Activated T-helper 1 cell treated with anti-CD3 and anti-CD28 coated beads, Interleukin-2, amount 50 U/mL, for 16 hours (primary cell): ENCODE measurements at regions not wholly inside any gene's neighbourhood (a gene's known extent, or its start where the extent isn't known, plus 50 kb on each side); places are given as distances from the start of the nearest gene placed in this dataset.

Experiments used
- DNase-seq, 2 donors: peaks; one replicate each; pipeline ENCODE4 v3.0.0-alpha.2; 2020; ENCODE audit warnings: low read depth in 1 of 2, low spot score in 1 of 2

DNA sequence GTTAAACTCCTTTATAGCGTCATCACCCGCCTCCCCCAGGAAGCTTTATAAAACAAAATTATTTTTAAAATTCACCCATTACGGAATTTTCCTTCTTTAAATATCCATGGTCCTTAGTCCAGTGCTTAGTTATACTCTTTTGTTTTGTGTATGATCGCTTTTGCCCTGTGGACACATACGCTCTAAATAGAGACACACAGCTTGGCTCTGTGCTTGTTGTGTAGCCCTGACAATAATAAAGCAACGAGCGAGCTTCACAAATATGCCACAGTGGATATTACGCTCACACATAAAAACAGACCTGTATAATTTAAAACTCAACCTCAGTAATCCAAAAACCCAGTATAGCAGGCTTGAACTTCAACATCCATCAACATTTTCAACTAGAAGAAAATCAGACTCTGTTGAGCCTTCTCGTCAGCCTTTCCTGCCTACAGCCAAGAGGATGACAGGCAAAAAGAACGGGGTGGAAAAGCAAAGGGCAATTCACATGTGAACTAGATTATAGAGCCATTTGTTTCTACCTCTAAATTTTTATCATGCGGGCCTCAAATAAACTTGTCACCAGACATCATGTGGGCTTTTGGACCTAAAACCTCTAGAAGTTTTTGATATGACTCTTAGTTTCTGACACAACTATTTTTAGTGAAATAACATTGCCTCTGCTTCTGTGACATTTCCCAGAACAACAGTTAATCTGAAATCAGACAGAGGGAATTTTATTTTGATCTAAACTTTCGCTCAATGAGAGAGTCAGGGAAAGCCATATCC is 89.6 kb upstream of the THBS1 start:
- no peak for DNase-seq

DNA sequence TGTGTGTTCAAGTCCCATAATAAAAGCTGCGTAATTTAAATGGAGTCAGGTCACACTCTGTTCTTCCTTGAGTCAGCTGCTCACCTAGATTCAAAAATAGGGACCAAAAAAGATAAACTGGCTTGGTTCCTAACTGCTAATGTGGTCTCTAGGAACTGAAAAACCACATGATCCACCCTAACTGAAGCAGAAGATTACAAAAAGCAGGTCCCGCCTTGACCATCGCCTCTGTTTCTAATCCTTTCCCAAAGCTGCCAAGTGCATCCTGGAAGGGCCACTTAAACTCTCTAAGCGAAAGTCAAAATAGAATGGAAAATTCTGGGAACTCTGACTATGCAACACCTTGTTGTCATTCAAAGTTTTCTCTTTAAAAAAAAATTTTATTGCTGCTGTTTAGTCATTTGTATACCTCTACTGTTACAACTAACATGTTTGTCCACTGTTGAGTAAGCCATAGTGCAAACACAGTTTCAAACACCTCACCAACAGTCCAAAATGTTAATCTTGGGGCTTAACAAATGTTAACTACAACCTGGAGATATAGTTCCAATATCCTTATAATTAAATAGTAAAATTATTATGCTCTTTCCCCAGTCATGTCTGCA is 88.9 kb upstream of the THBS1 start:
- DNase-seq = no peak

DNA sequence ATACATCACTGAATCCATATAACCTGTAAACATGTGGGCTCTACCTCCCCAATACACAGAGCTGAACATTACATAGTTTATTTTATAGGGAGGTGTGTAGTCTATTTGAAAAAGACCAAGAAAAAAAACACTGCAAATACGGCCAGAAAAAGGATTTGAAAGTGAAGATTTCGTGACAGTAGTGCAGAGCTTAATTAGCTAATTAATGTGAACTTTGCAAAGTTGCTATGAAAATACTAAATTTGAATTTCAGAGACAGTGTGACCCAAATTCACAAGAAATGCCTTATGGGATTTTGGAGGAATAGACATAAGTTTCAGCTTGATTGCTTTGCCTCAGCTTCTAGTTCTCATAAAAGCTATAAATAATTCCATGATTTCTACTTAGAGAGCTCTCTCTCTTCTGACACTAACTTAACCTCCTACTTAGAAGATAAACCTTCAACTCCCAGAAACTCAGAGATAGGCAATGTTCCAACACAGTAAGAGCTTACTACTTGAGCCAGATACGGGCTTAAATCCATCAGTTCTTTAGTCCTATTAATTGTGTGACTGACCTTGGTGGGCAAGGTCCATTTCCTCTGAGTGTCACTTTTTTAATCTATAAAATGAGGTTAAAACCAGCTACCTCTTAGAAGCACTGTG is 87.3 kb upstream of the THBS1 start:
- no peak for DNase-seq

DNA sequence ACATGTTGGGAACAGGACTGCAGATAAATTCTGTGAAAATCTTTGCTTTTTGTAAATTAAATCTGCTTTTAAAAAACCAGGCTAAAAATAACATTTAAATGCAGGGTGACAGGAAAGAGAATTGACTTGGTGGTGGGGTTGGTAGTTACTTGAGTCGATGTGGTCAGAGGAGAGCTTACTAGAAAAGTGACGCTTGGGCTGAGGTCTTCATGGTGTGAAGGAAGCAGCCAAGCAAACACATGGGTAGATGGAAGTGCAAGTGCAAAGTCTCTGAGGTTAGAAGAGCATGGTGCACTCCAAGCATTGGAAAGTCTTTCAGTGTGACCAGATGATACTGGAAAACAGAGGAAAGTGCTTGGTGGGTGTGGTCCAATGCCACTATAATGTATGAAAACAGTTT is 86.4 kb upstream of the THBS1 start:
- no peak for DNase-seq

DNA sequence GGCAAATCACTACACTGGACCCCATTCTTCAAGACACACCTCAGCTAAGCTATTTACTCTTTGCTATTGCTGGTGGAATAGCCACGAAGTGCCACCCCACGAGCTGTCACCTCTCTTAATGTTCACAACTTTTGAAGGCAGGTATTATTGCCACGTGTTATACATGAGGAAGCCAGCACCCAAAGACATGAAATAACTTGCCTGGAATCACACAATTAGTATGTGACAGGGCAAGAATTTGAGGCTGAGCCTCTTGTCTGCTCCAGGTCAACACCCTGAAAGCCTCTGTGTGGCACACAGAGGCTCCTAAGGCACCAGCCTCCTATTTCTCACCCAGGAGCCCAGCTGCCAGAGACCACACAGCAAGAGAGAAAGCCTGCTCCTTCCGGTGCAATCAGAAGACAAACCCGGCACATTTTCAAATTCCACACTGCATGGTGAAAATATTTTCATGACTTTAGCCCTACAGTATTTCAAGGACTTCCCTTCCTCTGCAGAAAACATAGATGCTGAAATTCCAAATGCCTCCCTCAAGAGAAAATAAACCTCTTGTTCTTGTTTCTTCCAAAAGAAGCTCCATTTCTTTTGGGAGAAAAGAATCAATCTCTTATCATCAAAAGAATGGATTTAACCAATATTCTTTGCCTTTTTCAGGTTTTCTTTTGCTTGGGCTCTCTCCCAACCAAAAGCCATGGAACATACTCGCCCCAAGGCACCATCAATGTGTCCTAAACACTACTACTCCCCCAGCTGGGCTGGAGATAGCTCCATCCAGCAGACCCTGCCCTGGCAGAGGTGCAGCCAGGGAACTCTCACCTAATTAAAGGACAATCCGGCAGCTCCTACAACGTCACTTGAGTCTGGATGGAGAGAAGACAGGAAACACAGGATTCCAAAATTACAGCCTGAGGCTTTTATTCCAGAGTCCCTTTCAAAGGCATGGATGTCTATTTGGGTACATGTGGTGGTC is 84.7 kb upstream of the THBS1 start:
- no peak for DNase-seq

DNA sequence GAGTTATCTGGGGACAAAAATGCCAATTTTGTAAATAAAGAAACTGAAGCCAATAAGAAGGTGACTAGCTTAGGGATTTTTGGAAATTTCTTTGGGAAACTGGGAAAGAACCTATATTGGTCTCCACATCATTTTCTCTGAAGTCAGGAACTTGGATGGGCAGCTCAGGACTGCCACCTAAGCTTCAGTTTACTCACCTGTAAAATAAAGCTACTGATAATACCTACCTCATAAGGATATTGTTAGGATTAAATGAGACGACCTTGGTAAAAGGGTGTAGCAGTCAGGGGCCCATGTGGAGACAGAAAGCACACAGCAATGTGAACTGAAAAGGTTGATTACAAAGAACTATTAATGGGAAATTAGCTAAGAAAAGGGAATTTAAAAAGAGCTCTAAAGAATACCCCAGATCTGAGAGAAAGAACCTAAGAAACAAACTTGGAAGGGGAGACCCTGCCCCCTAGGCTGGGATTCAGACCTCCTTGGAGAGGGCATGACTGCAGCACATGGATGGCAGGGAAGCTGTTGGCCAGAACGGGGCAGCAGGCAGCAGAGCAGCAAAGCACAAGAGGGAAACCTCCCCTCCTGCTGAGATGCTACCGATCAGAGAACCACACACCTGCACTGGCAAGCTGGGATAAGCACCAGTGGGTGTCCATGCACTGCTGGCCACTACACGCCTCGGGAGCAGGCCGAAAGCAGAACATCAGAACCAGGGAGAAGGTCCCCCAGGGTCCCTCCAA is 83.7 kb upstream of the THBS1 start:
- DNase-seq = no peak

DNA sequence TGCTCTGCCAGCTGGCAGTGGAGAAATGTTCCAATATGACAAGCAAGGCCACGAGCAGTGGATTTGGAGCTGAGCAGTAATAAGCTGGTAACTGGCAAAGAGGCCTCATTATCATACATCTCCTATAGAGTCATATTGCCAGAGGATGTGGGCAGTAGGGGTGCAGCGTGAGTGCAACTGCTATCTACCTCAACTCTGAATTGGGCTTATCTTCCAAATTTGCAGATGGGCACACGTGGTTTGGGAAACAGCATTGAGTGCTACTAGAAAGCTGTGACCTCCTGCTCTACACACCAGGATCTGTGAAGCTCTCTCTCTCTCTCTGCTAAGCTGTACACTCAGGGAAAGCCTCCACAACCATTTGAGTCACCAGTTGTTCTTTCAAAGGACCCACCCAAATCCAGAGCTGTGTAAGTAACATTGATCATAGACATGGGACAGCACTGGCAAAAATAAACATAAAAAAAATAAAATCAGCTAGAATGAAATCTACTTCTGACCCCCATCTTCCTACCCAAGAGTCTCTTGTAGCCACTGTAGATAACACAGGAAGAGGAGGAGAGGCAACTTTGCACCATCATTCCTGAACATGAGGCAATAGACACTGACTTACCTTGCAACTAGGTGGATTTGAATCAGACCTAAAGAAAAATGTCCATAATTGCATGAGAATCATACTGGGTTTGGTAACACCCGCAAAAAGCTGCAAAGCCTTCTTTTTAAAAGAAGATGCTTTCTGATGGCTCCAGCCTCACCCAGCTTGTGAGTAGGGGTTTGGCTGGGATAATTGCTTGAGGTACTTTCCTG is 82.9 kb upstream of the THBS1 start:
- no peak for DNase-seq

DNA sequence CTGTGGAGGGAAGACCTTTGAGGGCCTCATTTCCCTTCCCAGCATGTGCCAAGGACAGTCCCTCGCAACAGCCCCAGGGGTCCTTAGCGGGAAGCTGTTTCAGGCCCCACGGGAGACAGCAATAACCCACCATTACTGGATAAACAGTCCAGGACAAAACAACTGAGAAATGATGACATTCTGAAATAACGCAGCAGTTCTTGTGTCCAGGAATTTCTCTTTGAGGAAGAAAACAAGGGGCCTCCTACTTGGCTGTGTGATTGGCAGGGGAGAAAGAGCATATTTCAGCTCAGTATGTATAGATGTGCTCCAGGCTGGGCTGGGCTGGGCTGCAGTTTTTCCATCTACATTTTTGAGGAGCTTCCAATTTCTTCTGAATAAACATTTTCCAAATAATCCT is 82.2 kb upstream of the THBS1 start:
- DNase-seq = no peak

DNA sequence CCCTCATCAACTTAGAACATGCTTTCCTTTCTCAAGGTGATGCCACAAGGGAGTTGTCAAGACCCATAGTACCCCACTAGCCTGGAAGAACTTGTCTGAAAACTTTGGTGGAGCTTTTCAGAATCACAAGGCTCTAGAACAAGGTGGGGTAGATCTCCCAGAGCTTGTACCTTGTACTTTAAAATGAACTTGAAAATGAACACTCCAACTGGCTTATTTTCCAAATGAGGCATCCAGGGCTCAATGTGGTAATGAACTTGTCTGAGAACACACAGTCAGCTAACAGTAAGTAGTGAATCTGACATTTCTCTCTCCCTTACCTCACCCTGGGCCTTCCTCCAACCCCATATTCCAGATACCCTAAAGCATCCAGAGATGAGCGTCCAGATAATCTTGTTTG is 81.8 kb upstream of the THBS1 start:
- DNase-seq = no peak

DNA sequence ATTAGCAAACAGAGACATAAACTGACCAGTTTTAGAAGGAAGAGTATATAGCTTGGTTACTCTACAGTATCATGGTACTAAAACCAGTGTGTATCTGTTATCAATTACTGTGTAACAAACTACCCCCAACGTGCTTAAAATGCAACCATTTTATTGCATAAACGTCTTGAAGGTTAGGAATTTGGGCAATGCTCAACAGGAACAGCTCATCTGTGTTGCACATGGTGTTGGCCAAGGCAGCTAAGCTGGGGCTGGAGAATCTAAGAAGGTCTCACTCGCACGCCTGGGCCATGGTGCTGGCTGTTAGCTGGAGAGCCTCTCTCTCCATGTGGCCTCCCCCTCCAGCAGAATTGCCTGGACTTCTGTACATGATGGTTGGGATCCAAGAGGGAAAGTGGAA is 81.2 kb upstream of the THBS1 start:
- DNase-seq = no peak

DNA sequence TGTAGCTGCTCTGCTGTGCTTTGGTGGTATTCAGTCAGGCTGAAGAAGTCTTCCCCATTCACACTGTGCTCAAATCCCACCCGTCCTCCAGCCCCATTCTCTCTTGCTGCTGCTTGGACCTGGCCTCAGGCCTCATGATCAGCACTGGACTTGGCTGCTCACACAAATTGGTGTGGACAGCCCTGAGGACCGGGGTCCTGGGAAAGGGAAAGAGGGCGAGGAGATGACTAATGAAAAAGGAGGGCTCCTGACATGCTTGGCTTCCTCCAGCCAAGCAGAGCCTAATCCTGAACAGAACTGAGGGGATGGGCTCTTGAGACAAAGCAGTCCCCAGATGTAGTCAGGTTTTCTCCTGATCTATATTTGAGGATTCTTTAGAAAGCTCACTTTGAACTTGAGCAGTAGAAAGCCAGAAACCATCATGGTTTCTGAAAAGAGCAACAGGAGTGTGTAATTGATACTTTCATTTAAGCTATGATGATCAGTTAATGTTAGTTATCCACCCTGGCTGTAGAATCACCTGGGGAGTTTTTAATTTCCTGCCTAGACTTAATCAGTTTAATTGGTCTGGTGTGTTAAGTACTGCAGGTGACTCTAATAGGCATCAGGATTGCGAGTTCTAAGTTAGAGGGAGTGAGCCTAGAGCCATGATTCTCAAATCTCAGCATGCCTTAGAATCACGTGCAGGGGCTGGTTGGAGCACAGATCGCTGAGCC is 79.4 kb upstream of the THBS1 start:
- DNase-seq = no peak

DNA sequence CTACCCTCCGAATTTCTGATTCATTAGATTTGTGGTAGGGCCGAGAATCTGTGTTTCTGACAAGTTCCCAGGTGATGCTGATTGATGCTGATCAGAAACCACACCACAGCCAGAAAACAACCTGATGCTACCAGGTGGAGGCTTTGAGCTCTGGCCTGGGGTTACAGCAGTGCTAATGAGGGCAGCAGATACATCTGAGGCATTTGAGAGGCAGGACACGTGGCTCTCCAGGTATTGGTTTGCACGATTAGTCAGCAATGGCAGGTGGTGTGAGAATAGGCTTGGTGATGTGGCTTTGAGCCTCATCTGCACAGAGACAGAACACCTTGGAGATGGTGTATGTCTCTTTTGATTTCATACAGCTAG is 78.8 kb upstream of the THBS1 start:
- no peak for DNase-seq

DNA sequence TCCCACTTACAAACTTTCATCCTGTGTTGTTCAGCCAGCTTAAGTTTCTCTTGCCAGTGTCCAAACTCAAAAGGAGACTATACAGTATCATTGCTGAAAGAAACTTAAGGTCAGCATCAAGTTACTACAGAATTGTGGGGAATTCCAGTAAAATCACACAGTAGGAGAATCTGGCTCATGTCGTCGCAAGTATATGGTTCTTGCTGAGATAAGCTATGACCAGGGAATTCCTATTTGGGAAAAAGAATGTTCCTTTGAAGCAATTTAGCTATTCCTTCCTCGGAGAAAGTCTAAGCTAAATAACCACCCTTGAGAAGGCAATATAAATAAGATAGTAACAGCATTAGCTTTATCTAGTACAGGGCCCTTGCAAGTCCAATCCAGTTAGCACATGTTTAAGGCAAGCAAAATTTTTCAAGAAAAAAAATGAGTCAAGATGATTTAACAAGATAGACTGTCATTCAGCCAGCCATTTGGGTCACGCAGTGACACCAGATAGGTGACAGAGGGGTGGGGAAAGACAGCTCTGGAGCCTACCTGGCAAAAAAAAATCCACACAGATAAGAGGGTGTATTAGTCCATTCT is 78.2 kb upstream of the THBS1 start:
- no peak for DNase-seq

DNA sequence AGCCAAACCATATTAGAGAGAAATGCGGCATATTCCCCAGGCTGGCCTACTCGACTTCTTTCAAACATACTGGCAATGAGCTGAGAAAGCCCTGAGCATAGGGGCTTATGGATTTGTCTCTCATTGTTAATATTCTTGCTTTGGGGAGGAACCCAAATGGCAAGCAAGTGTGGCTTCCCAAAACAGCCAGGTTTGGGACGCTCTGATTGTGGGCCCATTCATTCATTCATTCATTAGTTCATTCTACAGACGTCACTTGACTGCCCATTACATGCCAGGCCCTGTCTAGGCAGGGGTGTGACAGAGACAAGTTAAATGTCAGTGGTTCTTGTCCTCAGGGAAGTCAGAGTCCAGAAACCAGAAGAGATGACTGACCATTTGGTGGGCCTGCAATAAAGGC is 77.4 kb upstream of the THBS1 start:
- DNase-seq = no peak

DNA sequence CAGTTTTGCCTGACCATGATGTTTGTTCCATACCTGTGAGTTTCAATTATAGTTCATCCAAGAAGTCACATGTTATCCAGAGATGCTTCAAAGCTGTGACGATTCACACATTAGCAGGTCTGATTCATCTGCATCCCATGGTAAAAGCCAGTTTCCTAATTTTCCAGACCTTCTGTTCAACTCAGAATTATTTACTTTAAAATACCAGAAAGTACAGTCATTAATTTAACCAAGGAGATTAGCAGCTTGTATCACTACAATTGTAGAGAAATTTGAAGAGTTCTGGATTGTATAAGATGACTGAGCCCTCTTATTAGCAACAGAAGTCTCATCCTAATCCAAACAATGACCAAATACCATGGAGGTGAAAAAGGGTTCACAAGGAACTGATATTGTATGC is 76.1 kb upstream of the THBS1 start:
- no peak for DNase-seq

DNA sequence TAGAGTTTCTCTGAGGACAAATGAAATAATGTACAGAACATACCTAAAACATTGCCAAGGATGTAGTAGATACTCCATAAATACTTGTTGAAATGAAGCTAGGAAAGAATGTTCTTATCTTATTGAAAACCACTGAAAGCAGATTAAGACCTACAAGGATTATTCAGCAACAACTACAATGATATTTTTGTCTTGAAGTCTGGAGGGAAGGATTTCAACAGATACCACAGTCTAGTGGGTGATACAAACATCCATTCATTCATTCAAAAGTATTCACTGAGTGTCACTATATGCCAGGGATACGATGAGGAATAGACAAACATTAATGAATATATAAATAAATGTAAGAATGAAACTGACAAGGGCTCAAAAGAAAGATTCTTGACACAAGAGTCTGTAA is 74.7 kb upstream of the THBS1 start:
- no peak for DNase-seq

DNA sequence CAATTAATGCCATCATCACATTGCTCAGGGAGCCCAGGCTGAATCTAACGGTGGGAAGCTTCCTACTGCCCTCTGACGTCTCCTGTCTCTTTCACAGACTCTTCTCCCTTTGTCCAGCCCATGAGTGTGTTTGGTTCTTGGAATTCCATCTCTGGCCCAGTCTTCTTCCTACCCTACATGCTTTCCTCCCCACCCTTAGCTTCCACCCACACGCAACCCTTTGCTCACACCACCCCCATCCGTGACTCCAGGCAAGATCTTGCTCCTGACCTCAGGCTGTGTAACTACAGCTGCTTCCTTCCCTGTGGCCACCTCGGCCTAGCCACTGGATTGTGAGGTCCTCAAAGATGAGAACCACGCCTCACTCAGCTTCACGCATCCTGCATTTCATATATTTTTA is 72.3 kb upstream of the THBS1 start:
- no peak for DNase-seq

DNA sequence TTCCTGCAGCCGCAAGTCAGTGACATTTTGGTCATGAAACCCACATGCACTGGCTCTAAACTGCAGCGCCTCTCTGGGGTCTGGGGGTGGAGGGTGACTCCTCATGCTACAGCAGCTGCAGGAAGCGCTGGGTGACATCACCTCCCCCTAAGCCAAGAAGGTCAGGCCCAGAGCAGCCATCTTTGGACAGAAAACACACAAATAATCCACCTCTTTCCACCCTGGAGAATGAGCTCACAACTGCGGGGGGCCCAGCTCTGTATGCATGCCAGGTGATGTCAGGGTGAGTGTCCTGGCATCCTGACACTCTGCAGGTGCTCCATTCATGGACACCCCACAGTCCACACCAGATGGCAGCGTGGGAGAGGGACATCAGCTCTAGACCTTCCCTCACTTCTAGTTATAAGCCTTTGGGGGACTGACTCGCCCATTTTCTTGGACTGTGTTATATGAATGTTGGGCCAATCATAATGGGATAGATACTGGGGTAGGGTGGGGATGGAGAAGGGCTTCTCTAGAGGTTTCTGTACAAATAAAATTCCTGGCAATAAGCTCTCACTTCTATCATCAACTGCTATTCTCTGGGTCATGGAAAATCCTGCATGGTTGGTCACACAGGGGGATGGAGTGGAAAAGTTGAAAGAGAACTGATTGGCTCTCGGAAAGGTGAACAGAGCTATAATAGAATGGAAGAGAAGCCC is 70.7 kb upstream of the THBS1 start:
- no peak for DNase-seq
